Upper lobe of left lung (tissue), 6 donors: ENCODE measurements at regions not wholly inside any gene's neighbourhood (a gene's known extent, or its start where the extent isn't known, plus 50 kb on each side); places are given as distances from the start of the nearest gene placed in this dataset.

ENCODE experiments used
- ATAC-seq, 2 donors: fragments of 200-7000 bp; cut with Tn5 transposase; one replicate each; pipeline ENCODE4 v1.9.1; 2022; ENCODE audit warnings: mild to moderate bottlenecking in 2 of 2, moderate library complexity in 2 of 2; ENCODE audit not compliant: low FRiP score in 2 of 2
- DNase-seq, 2 donors: peaks; one replicate each; pipeline ENCODE4 v3.0.0-alpha.2; 2019 to 2020
- H3K27ac ChIP-seq, 4 donors: fragments of 200-600 bp; sonication (generic); one replicate each; pipeline ENCODE4 v1.5.1; 2016 to 2019
- H3K27me3 ChIP-seq, 4 donors: fragments of 200-600 bp; sonication (generic); one replicate each; pipeline ENCODE4 v1.5.1; 2017 to 2019
- H3K36me3 ChIP-seq, 4 donors: fragments of 200-600 bp; sonication (generic); one replicate each; pipeline ENCODE4 v1.5.1; 2016 to 2019
- H3K4me1 ChIP-seq, 4 donors: fragments of 200-600 bp; sonication (generic); one replicate each; pipeline ENCODE4 v1.5.1; 2018 to 2019
- H3K4me3 ChIP-seq, 4 donors: fragments of 200-600 bp; sonication (generic); one replicate each; pipeline ENCODE4 v1.5.1; 2017 to 2019; ENCODE audit warnings: mild to moderate bottlenecking in 2 of 4, moderate library complexity in 1 of 4
- H3K9me3 ChIP-seq, 4 donors: fragments of 200-600 bp; sonication (generic); one replicate each; pipeline ENCODE4 v1.5.1; 2018 to 2019
- CTCF ChIP-seq, 6 experiments: fragments of 450-650 bp in 4 of 6; fragments of 200-600 bp in 2 of 6; sonication (generic) in 2 of 6; IDR thresholded peaks; one replicate each; pipeline ENCODE4 v1.5.1; 2016 to 2019; ENCODE audit warnings: antibody characterized with exemption in 6 of 6
- EP300 ChIP-seq, 4 donors: sonication (generic); formaldehyde crosslinking; IDR thresholded peaks; one replicate each; pipeline ENCODE4 v1.5.1; 2017; ENCODE audit warnings: antibody characterized with exemption in 4 of 4, control low read depth in 2 of 4
- POLR2A ChIP-seq, 4 donors: fragments of 450-650 bp; IDR thresholded peaks; one replicate each; pipeline ENCODE4 v1.5.1; 2016 to 2017; ENCODE audit warnings: antibody characterized with exemption in 4 of 4, mild to moderate bottlenecking in 2 of 4
- POLR2AphosphoS5 ChIP-seq, 2 donors: sonication (generic); formaldehyde crosslinking; IDR thresholded peaks; one replicate each; pipeline ENCODE4 v1.5.1; 2017; ENCODE audit warnings: antibody characterized with exemption in 2 of 2
- WGBS, 2 donors: methylation state at CpG; one replicate each; pipeline ENCODE4 v1.1.5; 2017 to 2018; 5-methylcytosine and 5-hydroxymethylcytosine counted together
- donor health status: DM: no; HTN: no; CAD: no; lungs with moderate emphysema.
- donor health status: DM: no; HTN: yes; CAD: no; lungs with severe emphysema.

- DNase-seq (no peak), ATAC-seq (no peak)
- Histone ChIP-seq H3K36me3 (no peaks in the 10 kb centered on the region), H3K27ac (no peak overlapping the region), H3K27me3 (no peaks in the 10 kb centered on the region), H3K4me1 (no peaks in the 10 kb centered on the region), H3K9me3 (no peaks in the 10 kb centered on the region), H3K4me3 (no peak overlapping the region)
- TF ChIP-seq POLR2AphosphoS5 (IDR thresholded peaks at IDR 0.05) (no peak), CTCF (IDR thresholded peaks at IDR 0.05) (no peak), POLR2A (IDR thresholded peaks at IDR 0.05) (no peak), EP300 (IDR thresholded peaks at IDR 0.05) (no peak)
- 50% methylated on average over 1 of the region's 1 CpG for WGBS, 2 donors
These were observed 125.2 kb downstream of the MAP3K21 start for GRCh38 chr1:233452724-233453123.

GRCh38 chr1:233453433-233454200 is 126.1 kb downstream of the MAP3K21 start:
- H3K27ac ChIP-seq: no peak overlapping the region
- 49 to 89% methylated on average over 2 of the region's 2 CpGs for WGBS, 2 donors
- DNase-seq: no peak
- no peaks in the 10 kb centered on the region for H3K4me1 ChIP-seq
- H3K9me3 ChIP-seq: no peaks in the 10 kb centered on the region
- H3K4me3 ChIP-seq: no peak overlapping the region
- no peak for ATAC-seq
- TF ChIP-seq CTCF (IDR thresholded peaks at IDR 0.05): no peak
- no peak for TF ChIP-seq POLR2A (IDR thresholded peaks at IDR 0.05)
- H3K27me3 ChIP-seq: no peaks in the 10 kb centered on the region
- no peaks in the 10 kb centered on the region for H3K36me3 ChIP-seq

GRCh38 chr1:233459470-233459945 is 132.0 kb downstream of the MAP3K21 start:
- H3K4me3 ChIP-seq: no peak overlapping the region
- H3K9me3 ChIP-seq: no peaks in the 10 kb centered on the region
- no peaks in the 10 kb centered on the region for H3K36me3 ChIP-seq
- H3K4me1 ChIP-seq: no peaks in the 10 kb centered on the region
- 74 to 100% methylated on average over 1 of the region's 1 CpG for WGBS, 2 donors
- ATAC-seq (peak in 1 of 2 donors; percentile 12), DNase-seq (no peak)
- no peaks in the 10 kb centered on the region for H3K27me3 ChIP-seq
- no peak overlapping the region for H3K27ac ChIP-seq
- TF ChIP-seq CTCF (IDR thresholded peaks at IDR 0.05) (no peak), EP300 (IDR thresholded peaks at IDR 0.05) (no peak), POLR2A (IDR thresholded peaks at IDR 0.05) (no peak), POLR2AphosphoS5 (IDR thresholded peaks at IDR 0.05) (no peak)

- DNase-seq (no peak), ATAC-seq (no peak)
- Histone ChIP-seq H3K4me1 (no peaks in the 10 kb centered on the region), H3K36me3 (no peaks in the 10 kb centered on the region), H3K27me3 (no peaks in the 10 kb centered on the region), H3K4me3 (no peak overlapping the region), H3K27ac (no peak overlapping the region), H3K9me3 (no peaks in the 10 kb centered on the region)
- 32 to 46% methylated on average over 5 of the region's 5 CpGs for WGBS, 2 donors
- no peak for TF ChIP-seq POLR2AphosphoS5 (IDR thresholded peaks at IDR 0.05)
These were observed 132.4 kb downstream of the MAP3K21 start for GRCh38 chr1:233459968-233460367.

- 56 to 59% methylated on average over 4 of the region's 4 CpGs for WGBS, 2 donors
- H3K36me3 ChIP-seq: no peaks in the 10 kb centered on the region
- H3K27ac ChIP-seq: no peak overlapping the region
- H3K27me3 ChIP-seq: no peaks in the 10 kb centered on the region
- no peaks in the 10 kb centered on the region for H3K9me3 ChIP-seq
- no peak overlapping the region for H3K4me3 ChIP-seq
- TF ChIP-seq POLR2A (IDR thresholded peaks at IDR 0.05): no peak
- TF ChIP-seq CTCF (IDR thresholded peaks at IDR 0.05): no peak
- TF ChIP-seq EP300 (IDR thresholded peaks at IDR 0.05): no peak
- no peaks in the 10 kb centered on the region for H3K4me1 ChIP-seq
- DNase-seq: no peak
- ATAC-seq: no peak
These were observed 133.2 kb downstream of the MAP3K21 start for GRCh38 chr1:233460692-233461091.
